MM.1S (cell line): ENCODE measurements at regions not wholly inside any gene's neighbourhood (a gene's known extent, or its start where the extent isn't known, plus 50 kb on each side); places are given as distances from the start of the nearest gene placed in this dataset.

Source experiments
- DNase-seq: peaks from one replicate; pipeline ENCODE4 v3.0.0-alpha.2; 2015
- H2AFZ ChIP-seq: fragments of 300-600 bp; sonication (generic); 2 replicates; pipeline ENCODE4 v1.6.0; 2016; ENCODE audit warnings: antibody characterized with exemption, low read length
- H3F3A ChIP-seq: fragments of 300-600 bp; sonication (generic); 2 replicates; pipeline ENCODE4 v1.6.1; 2016; ENCODE audit warnings: mild to moderate bottlenecking, antibody characterized with exemption, low read length, moderate library complexity, mixed read lengths; ENCODE audit not compliant: insufficient read depth
- H3K27ac ChIP-seq: fragments of 300-600 bp; sonication (generic); 2 replicates; pipeline ENCODE4 v1.5.1; 2016; ENCODE audit warnings: mild to moderate bottlenecking, low read length
- H3K27me3 ChIP-seq: fragments of 300-600 bp; sonication (generic); replicated peaks from 2 replicates; pipeline ENCODE4 v1.6.0; 2016; ENCODE audit warnings: low read length; ENCODE audit not compliant: insufficient read depth
- H3K36me3 ChIP-seq: fragments of 300-600 bp; sonication (generic); replicated peaks from 2 replicates; pipeline ENCODE4 v1.6.1; 2016; ENCODE audit warnings: mild to moderate bottlenecking, low read length, mixed read lengths; ENCODE audit not compliant: insufficient read depth
- H3K4me1 ChIP-seq: fragments of 300-600 bp; sonication (generic); 2 replicates; pipeline ENCODE4 v1.6.1; 2016; ENCODE audit warnings: low read length, mixed read lengths
- H3K4me2 ChIP-seq: fragments of 300-600 bp; sonication (generic); 2 replicates; pipeline ENCODE4 v1.6.0; 2016; ENCODE audit warnings: low read depth, low read length
- H3K4me3 ChIP-seq: fragments of 300-600 bp; sonication (generic); 2 replicates; pipeline ENCODE4 v1.5.1; 2016; ENCODE audit warnings: low read length, mixed read lengths
- H3K79me2 ChIP-seq: fragments of 300-600 bp; sonication (generic); 2 replicates; pipeline ENCODE4 v1.6.1; 2016; ENCODE audit warnings: mixed run types, low read length, mixed read lengths
- H3K9ac ChIP-seq: fragments of 300-600 bp; sonication (generic); 2 replicates; pipeline ENCODE4 v1.6.1; 2016; ENCODE audit warnings: low read length, mixed read lengths
- H3K9me2 ChIP-seq: fragments of 300-600 bp; sonication (generic); replicated peaks from 2 replicates; pipeline ENCODE4 v1.6.1; 2016; ENCODE audit warnings: mild to moderate bottlenecking, low read length, mixed read lengths; ENCODE audit not compliant: insufficient read depth
- H3K9me3 ChIP-seq: fragments of 300-600 bp; sonication (generic); replicated peaks from 2 replicates; pipeline ENCODE4 v1.6.1; 2016; ENCODE audit warnings: mild to moderate bottlenecking, low read length, mixed read lengths; ENCODE audit not compliant: insufficient read depth
- H4K20me1 ChIP-seq: fragments of 300-600 bp; sonication (generic); 2 replicates; pipeline ENCODE4 v1.6.1; 2016; ENCODE audit warnings: mild to moderate bottlenecking, low read length, moderate library complexity, mixed read lengths; ENCODE audit not compliant: insufficient read depth
- EZH2 ChIP-seq: fragments of 300-600 bp; sonication (generic); optimal IDR thresholded peaks from 2 replicates; pipeline ENCODE3; 2017; ENCODE audit warnings: low read depth, mild to moderate bottlenecking, antibody characterized with exemption, low read length, mixed read lengths
- EZH2phosphoT487 ChIP-seq: fragments of 300-600 bp; sonication (generic); IDR thresholded peaks from 2 replicates; pipeline ENCODE4 v1.6.1; 2018; ENCODE audit warnings: antibody characterized with exemption, low read length
- TF ChIP-seq, protein P1 (sequence below): fragments of 300-600 bp; sonication (generic); IDR thresholded peaks from 2 replicates; pipeline ENCODE4 v1.5.1; 2016; ENCODE audit warnings: antibody characterized with exemption, low read length, mixed read lengths

DNA sequence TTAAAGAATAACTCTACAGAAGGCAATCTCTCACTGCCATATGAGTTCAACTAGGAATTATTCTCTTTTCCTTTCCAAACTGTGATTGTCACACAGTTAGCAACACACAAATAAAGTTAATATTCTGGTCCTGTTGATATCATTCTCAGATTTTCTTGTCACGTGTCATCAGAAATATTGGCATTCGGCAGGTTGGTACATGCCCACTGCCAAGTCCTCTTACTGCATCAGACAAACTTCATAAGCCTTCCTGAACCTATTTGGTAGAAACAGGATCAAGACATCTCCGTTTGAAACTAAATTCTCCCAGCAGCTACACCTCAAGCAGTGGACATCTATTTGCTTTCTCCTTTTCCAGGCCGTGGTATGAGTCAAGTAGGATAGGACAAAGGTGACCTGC, 177.9 kb upstream of the SOX2 start:
- Histone ChIP-seq H4K20me1 (no peaks in the 10 kb centered on the region), H3F3A (no peaks in the 10 kb centered on the region), H3K4me1 (no peaks in the 10 kb centered on the region), H3K27me3 (no peaks in the 10 kb centered on the region), H3K4me2 (no peak overlapping the region), H3K9ac (no peak overlapping the region), H3K27ac (no peak overlapping the region), H3K79me2 (no peaks in the 10 kb centered on the region), H3K9me2 (no peaks in the 10 kb centered on the region), H3K4me3 (no peak overlapping the region), H3K9me3 (no peaks in the 10 kb centered on the region), H2AFZ (no peak overlapping the region), H3K36me3 (no peaks in the 10 kb centered on the region)
- TF ChIP-seq EZH2phosphoT487 (no peak), EZH2 (no peak)
- TF ChIP-seq, protein P1, sequence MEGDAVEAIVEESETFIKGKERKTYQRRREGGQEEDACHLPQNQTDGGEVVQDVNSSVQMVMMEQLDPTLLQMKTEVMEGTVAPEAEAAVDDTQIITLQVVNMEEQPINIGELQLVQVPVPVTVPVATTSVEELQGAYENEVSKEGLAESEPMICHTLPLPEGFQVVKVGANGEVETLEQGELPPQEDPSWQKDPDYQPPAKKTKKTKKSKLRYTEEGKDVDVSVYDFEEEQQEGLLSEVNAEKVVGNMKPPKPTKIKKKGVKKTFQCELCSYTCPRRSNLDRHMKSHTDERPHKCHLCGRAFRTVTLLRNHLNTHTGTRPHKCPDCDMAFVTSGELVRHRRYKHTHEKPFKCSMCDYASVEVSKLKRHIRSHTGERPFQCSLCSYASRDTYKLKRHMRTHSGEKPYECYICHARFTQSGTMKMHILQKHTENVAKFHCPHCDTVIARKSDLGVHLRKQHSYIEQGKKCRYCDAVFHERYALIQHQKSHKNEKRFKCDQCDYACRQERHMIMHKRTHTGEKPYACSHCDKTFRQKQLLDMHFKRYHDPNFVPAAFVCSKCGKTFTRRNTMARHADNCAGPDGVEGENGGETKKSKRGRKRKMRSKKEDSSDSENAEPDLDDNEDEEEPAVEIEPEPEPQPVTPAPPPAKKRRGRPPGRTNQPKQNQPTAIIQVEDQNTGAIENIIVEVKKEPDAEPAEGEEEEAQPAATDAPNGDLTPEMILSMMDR: no peak
- no peak for DNase-seq

DNA sequence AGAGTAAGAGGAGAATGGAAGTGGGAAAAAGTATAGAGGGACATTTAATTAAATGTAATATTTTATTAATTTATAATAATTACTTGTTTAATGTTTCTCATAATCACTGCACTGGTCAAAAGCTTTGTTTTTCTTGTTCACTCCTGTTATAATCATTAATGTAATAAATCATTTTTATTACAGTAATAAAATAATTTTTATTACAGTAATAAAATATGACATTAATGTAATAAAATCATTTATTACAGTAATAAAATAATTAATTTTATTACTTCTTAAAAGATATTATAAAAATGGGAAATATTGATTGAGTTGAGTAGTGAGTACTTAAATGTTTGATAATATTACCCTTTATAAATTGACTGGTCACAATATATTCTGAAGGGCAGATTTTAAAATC, 181.1 kb upstream of the SOX2 start:
- Histone ChIP-seq H3K79me2 (no peaks in the 10 kb centered on the region), H3K4me2 (no peak overlapping the region), H3K36me3 (no peaks in the 10 kb centered on the region), H3K9ac (no peak overlapping the region), H3K27me3 (no peaks in the 10 kb centered on the region), H3K27ac (no peak overlapping the region), H3K4me3 (no peak overlapping the region), H3F3A (no peaks in the 10 kb centered on the region), H3K9me2 (no peaks in the 10 kb centered on the region), H3K9me3 (no peaks in the 10 kb centered on the region), H3K4me1 (no peaks in the 10 kb centered on the region), H4K20me1 (no peaks in the 10 kb centered on the region), H2AFZ (no peak overlapping the region)
- DNase-seq: no peak
- TF ChIP-seq, protein P1: no peak
- no peak for TF ChIP-seq EZH2phosphoT487
- no peak for TF ChIP-seq EZH2

DNA sequence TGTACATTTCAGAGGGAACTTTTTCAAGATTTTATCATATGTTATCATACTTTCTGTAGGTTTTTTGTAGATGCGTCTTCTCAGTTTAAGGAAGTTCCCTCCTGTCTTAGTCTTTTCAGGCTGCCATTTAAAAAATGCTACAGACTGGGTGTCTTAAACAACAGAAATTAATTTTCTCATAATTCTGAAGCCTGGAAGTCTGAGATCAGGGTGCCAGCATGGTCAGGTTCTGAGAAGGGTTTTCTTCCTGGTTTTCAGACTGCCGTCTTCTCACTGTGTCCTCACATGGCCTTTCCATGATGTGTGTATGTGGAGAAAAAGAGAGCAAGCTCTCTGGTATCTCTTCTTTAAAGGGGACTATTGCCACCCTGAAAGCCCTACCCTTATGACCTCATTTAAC, 189.9 kb upstream of the SOX2 start:
- no peaks in the 10 kb centered on the region for H4K20me1 ChIP-seq
- no peaks in the 10 kb centered on the region for H3K4me1 ChIP-seq
- no peaks in the 10 kb centered on the region for H3K79me2 ChIP-seq
- no peak overlapping the region for H3K9ac ChIP-seq
- H3K4me3 ChIP-seq: no peak overlapping the region
- TF ChIP-seq EZH2phosphoT487: no peak
- TF ChIP-seq, protein P1: no peak
- TF ChIP-seq EZH2: no peak
- no peak overlapping the region for H3K4me2 ChIP-seq
- no peaks in the 10 kb centered on the region for H3F3A ChIP-seq
- no peaks in the 10 kb centered on the region for H3K9me2 ChIP-seq
- H3K9me3 ChIP-seq: no peaks in the 10 kb centered on the region
- DNase-seq: no peak
- H2AFZ ChIP-seq: no peak overlapping the region
- H3K27ac ChIP-seq: no peak overlapping the region
- no peaks in the 10 kb centered on the region for H3K36me3 ChIP-seq
- no peaks in the 10 kb centered on the region for H3K27me3 ChIP-seq
